ENCODE measurements at regions not wholly inside any gene's neighbourhood (a gene's known extent, or its start where the extent isn't known, plus 50 kb on each side); places are given as distances from the start of the nearest gene placed in this dataset.

- TF ChIP-seq CTCF (optimal IDR thresholded peaks at IDR 0.05 in 1 of 3, IDR thresholded peaks at IDR 0.05 in 1 of 3, conservative IDR thresholded peaks at IDR 0.05 in 1 of 3; ENCODE audit: extremely low read depth in 1 of 3, insufficient read depth in 2 of 3, low read length in 3 of 3) (no peak), EZH2 (IDR thresholded peaks at IDR 0.05; ENCODE audit: low read length) (no peak)
Measured at GRCh38 chr19:31535691-31536460, 186.6 kb upstream of the TSHZ3 start.

Data from keratinocyte (primary cell).